ENCODE measurements at regions not wholly inside any gene's neighbourhood (a gene's known extent, or its start where the extent isn't known, plus 50 kb on each side); places are given as distances from the start of the nearest gene placed in this dataset.

- TF ChIP-seq, protein P1, sequence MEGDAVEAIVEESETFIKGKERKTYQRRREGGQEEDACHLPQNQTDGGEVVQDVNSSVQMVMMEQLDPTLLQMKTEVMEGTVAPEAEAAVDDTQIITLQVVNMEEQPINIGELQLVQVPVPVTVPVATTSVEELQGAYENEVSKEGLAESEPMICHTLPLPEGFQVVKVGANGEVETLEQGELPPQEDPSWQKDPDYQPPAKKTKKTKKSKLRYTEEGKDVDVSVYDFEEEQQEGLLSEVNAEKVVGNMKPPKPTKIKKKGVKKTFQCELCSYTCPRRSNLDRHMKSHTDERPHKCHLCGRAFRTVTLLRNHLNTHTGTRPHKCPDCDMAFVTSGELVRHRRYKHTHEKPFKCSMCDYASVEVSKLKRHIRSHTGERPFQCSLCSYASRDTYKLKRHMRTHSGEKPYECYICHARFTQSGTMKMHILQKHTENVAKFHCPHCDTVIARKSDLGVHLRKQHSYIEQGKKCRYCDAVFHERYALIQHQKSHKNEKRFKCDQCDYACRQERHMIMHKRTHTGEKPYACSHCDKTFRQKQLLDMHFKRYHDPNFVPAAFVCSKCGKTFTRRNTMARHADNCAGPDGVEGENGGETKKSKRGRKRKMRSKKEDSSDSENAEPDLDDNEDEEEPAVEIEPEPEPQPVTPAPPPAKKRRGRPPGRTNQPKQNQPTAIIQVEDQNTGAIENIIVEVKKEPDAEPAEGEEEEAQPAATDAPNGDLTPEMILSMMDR (conservative IDR thresholded peaks at IDR 0.05 in 1 of 2, IDR thresholded peaks at IDR 0.05 in 1 of 2; ENCODE audit: extremely low read depth in 1 of 2, insufficient read depth in 1 of 2, low read depth in 1 of 2, low read length in 2 of 2) = no peak
- no peak for TF ChIP-seq EZH2 (IDR thresholded peaks at IDR 0.05; ENCODE audit: borderline replicate concordance, low read length)
Measured at GRCh38 chr2:41127351-41127750, 675.5 kb upstream of the SLC8A1 start.

Data from mammary epithelial cell (primary cell).